ENCODE measurements at regions not wholly inside any gene's neighbourhood (a gene's known extent, or its start where the extent isn't known, plus 50 kb on each side); places are given as distances from the start of the nearest gene placed in this dataset.

- TF ChIP-seq ZNF565 (CRISPR knock-in tag; conservative IDR thresholded peaks at IDR 0.05; ENCODE audit: low read depth) (no peak), RARB (CRISPR knock-in tag; IDR thresholded peaks at IDR 0.05) (no peak), CSRNP3 (CRISPR knock-in tag; IDR thresholded peaks at IDR 0.05) (no peak), TOX (CRISPR knock-in tag; IDR thresholded peaks at IDR 0.05; ENCODE audit: borderline replicate concordance) (no peak), CREB5 (CRISPR knock-in tag; IDR thresholded peaks at IDR 0.05; ENCODE audit: low read depth) (no peak), ARNTL (CRISPR knock-in tag; IDR thresholded peaks at IDR 0.05; ENCODE audit: borderline replicate concordance, low read depth) (no peak), BACH2 (CRISPR knock-in tag; IDR thresholded peaks at IDR 0.05; ENCODE audit: borderline replicate concordance) (no peak), ZFP30 (CRISPR knock-in tag; IDR thresholded peaks at IDR 0.05) (no peak), ZFP3 (CRISPR knock-in tag; IDR thresholded peaks at IDR 0.05) (no peak), POU6F1 (CRISPR knock-in tag; IDR thresholded peaks at IDR 0.05; ENCODE audit: borderline replicate concordance, low read depth) (no peak), PPARA (CRISPR knock-in tag; IDR thresholded peaks at IDR 0.05; ENCODE audit: borderline replicate concordance) (no peak), ZC3H10 (CRISPR knock-in tag; IDR thresholded peaks at IDR 0.05) (no peak), ESRRG (CRISPR knock-in tag; IDR thresholded peaks at IDR 0.05) (no peak)
Observed at GRCh38 chr1:187773168-187773567, 944.4 kb downstream of the PLA2G4A start.

All from SK-N-SH treated with all-trans-retinoic acid at 6 μM for 48 hours (cell line).